H9 (cell line): ENCODE measurements at regions not wholly inside any gene's neighbourhood (a gene's known extent, or its start where the extent isn't known, plus 50 kb on each side); places are given as distances from the start of the nearest gene placed in this dataset.

Experiments used
- DNase-seq: peaks from one replicate; pipeline ENCODE4 v3.0.0-alpha.2; 2017
- H2AFZ ChIP-seq: one replicate; pipeline ENCODE4 v1.6.1; 2013; ENCODE audit warnings: mild to moderate bottlenecking, low read length, control low read depth, moderate library complexity
- H2AK5ac ChIP-seq: 2 replicates; pipeline ENCODE4 v1.6.1; 2013; ENCODE audit warnings: low read length, control low read depth, mixed read lengths; ENCODE audit not compliant: insufficient read length
- H2BK120ac ChIP-seq: one replicate; pipeline ENCODE4 v1.6.1; 2013; ENCODE audit warnings: low read depth, mild to moderate bottlenecking, low read length, control low read depth, inconsistent platforms; ENCODE audit not compliant: poor library complexity, severe bottlenecking
- H2BK12ac ChIP-seq: 2 replicates; pipeline ENCODE4 v1.6.1; 2013; ENCODE audit warnings: low read length, control low read depth, mixed read lengths, low read depth; ENCODE audit not compliant: insufficient read length
- H2BK15ac ChIP-seq: 2 replicates; pipeline ENCODE4 v1.6.1; 2013; ENCODE audit warnings: low read depth, low read length, control low read depth
- H2BK20ac ChIP-seq: one replicate; pipeline ENCODE4 v1.6.1; 2013; ENCODE audit warnings: low read depth, mild to moderate bottlenecking, low read length, control low read depth, inconsistent platforms; ENCODE audit not compliant: poor library complexity, severe bottlenecking
- H2BK5ac ChIP-seq: 2 replicates; pipeline ENCODE4 v1.6.1; 2013; ENCODE audit warnings: low read length, control low read depth, mixed read lengths; ENCODE audit not compliant: insufficient read length
- H3K14ac ChIP-seq: 2 replicates; pipeline ENCODE4 v1.6.1; 2013; ENCODE audit warnings: low read length, control low read depth; ENCODE audit not compliant: insufficient read depth
- H3K18ac ChIP-seq: 2 replicates; pipeline ENCODE4 v1.6.1; 2013; ENCODE audit warnings: low read depth, mild to moderate bottlenecking, mixed read lengths, low read length, control low read depth; ENCODE audit not compliant: insufficient read length
- H3K23ac ChIP-seq: 2 replicates; pipeline ENCODE4 v1.6.1; 2013; ENCODE audit warnings: low read length, control low read depth, mixed read lengths, low read depth; ENCODE audit not compliant: insufficient read length
- H3K23me2 ChIP-seq: 2 replicates; pipeline ENCODE4 v1.6.1; 2013; ENCODE audit warnings: low read depth, mild to moderate bottlenecking, mixed read lengths, low read length, control low read depth; ENCODE audit not compliant: insufficient read length, poor library complexity, severe bottlenecking
- H3K27ac ChIP-seq: 2 replicates; pipeline ENCODE4 v1.5.1; 2013; ENCODE audit warnings: low read length, control low read depth, mixed read lengths, low read depth; ENCODE audit not compliant: insufficient read length
- H3K27me3 ChIP-seq: 2 replicates; pipeline ENCODE4 v1.6.1; 2013; ENCODE audit warnings: low read length, control low read depth, inconsistent platforms; ENCODE audit not compliant: insufficient read depth
- H3K4ac ChIP-seq: 2 replicates; pipeline ENCODE4 v1.6.1; 2013; ENCODE audit warnings: low read depth, mild to moderate bottlenecking, control low read depth, inconsistent platforms, low read length, moderate library complexity
- H3K4me1 ChIP-seq: 2 replicates; pipeline ENCODE4 v1.6.1; 2013; ENCODE audit warnings: low read length, control low read depth, inconsistent platforms; ENCODE audit not compliant: insufficient read depth
- H3K4me2 ChIP-seq: 2 replicates; pipeline ENCODE4 v1.6.1; 2013; ENCODE audit warnings: low read length, control low read depth, mixed read lengths; ENCODE audit not compliant: insufficient read length, insufficient read depth
- H3K56ac ChIP-seq: 2 replicates; pipeline ENCODE4 v1.6.1; 2013; ENCODE audit warnings: low read depth, mild to moderate bottlenecking, mixed read lengths, low read length, control low read depth; ENCODE audit not compliant: insufficient read length
- H3K79me1 ChIP-seq: 2 replicates; pipeline ENCODE4 v1.6.1; 2013; ENCODE audit warnings: low read depth, mild to moderate bottlenecking, moderate library complexity, low read length, control low read depth, inconsistent platforms; ENCODE audit not compliant: insufficient read depth, poor library complexity, severe bottlenecking
- H3K79me2 ChIP-seq: 2 replicates; pipeline ENCODE4 v1.6.1; 2013; ENCODE audit warnings: low read length, control low read depth, inconsistent platforms; ENCODE audit not compliant: insufficient read depth
- H3K9ac ChIP-seq: 2 replicates; pipeline ENCODE4 v1.6.1; 2013; ENCODE audit warnings: low read length, control low read depth, mixed read lengths; ENCODE audit not compliant: insufficient read length; ENCODE audit errors: extremely low read depth
- H3K9me3 ChIP-seq: one replicate; pipeline ENCODE4 v1.6.1; 2013; ENCODE audit warnings: low read depth, low read length, inconsistent platforms; ENCODE audit not compliant: control insufficient read depth
- H3T11ph ChIP-seq: one replicate; pipeline ENCODE4 v1.6.1; 2013; ENCODE audit warnings: mild to moderate bottlenecking, low read length, control low read depth, inconsistent platforms
- H4K20me1 ChIP-seq: one replicate; pipeline ENCODE4 v1.6.1; 2013; ENCODE audit not compliant: control insufficient read depth, insufficient read length, insufficient read depth
- H4K5ac ChIP-seq: 2 replicates; pipeline ENCODE4 v1.6.1; 2013; ENCODE audit warnings: low read depth, mild to moderate bottlenecking, mixed read lengths, low read length, control low read depth; ENCODE audit not compliant: insufficient read length
- H4K8ac ChIP-seq: replicated peaks from 2 replicates; pipeline ENCODE4 v1.6.1; 2013; ENCODE audit warnings: low read length, control low read depth, mixed read lengths, low read depth; ENCODE audit not compliant: insufficient read length
- H4K91ac ChIP-seq: 2 replicates; pipeline ENCODE4 v1.6.1; 2013; ENCODE audit warnings: low read depth, mild to moderate bottlenecking, moderate library complexity, mixed read lengths, low read length, control low read depth; ENCODE audit not compliant: insufficient read length
- H3K27ac Mint-ChIP-seq, 3 experiments: 2 replicates in 2 of 3; 3 replicates in 1 of 3; pipeline ENCODE4 v1.8.0; 2020 to 2021; ENCODE audit warnings: mixed read lengths in 3 of 3, mild to moderate bottlenecking in 1 of 3, moderate library complexity in 1 of 3
- H3K27me3 Mint-ChIP-seq: 2 replicates; pipeline ENCODE4 v1.8.0; 2021; ENCODE audit warnings: low read depth, mild to moderate bottlenecking, moderate library complexity, mixed read lengths
- H3K36me3 Mint-ChIP-seq, 3 experiments: 2 replicates in 2 of 3; 3 replicates in 1 of 3; pipeline ENCODE4 v1.8.0; 2020 to 2021; ENCODE audit warnings: low read depth in 3 of 3, mixed read lengths in 3 of 3; ENCODE audit not compliant: insufficient read depth in 1 of 3
- H3K4me1 Mint-ChIP-seq, 2 experiments: 2 replicates each; pipeline ENCODE4 v1.8.0; 2020; ENCODE audit warnings: mixed read lengths in 2 of 2
- H3K4me3 Mint-ChIP-seq, 2 experiments: 2 replicates in 1 of 2; 3 replicates in 1 of 2; pipeline ENCODE4 v1.8.0; 2020 to 2021; ENCODE audit warnings: mild to moderate bottlenecking in 2 of 2, mixed read lengths in 2 of 2, moderate library complexity in 1 of 2
- H3K9me3 Mint-ChIP-seq, 2 experiments: 2 replicates in 1 of 2; 3 replicates in 1 of 2; pipeline ENCODE4 v1.8.0; 2020; ENCODE audit warnings: mild to moderate bottlenecking in 2 of 2, mixed read lengths in 2 of 2, moderate library complexity in 1 of 2
- CTCF ChIP-seq: fragments of 200-600 bp; sonication (generic); conservative IDR thresholded peaks from 3 replicates; pipeline ENCODE4 v1.8.0; 2021; ENCODE audit warnings: antibody characterized with exemption, mild to moderate bottlenecking
- WGBS: extraction: QIAGEN DNeasy Blood & Tissue Kit; methylation state at CpG from one replicate; pipeline ENCODE4 v1.1.7; 2013; ENCODE audit warnings: missing lambda C conversion rate, low lambda C conversion rate, mixed read lengths; ENCODE audit not compliant: insufficient read length; ENCODE audit errors: extremely low coverage; 5-methylcytosine and 5-hydroxymethylcytosine counted together

GRCh38 chr4:168039593-168039992 lies 52.7 kb upstream of the ANXA10 start:
- Histone ChIP-seq H2BK120ac (no peak overlapping the region), H3K27me3 (no peaks in the 10 kb centered on the region), H3K56ac (no peak overlapping the region), H4K5ac (no peak overlapping the region), H2BK15ac (no peak overlapping the region), H3K79me2 (no peaks in the 10 kb centered on the region), H2BK5ac (no peak overlapping the region), H4K20me1 (no peaks in the 10 kb centered on the region), H3K27ac (no peak overlapping the region), H2BK12ac (no peak overlapping the region), H2AFZ (no peak overlapping the region), H3K18ac (no peak overlapping the region), H3K23ac (no peak overlapping the region), H2AK5ac (no peak overlapping the region), H4K8ac (no peak overlapping the region), H3K9ac (no peak overlapping the region), H3K23me2 (no peaks in the 10 kb centered on the region), H3T11ph (no peak overlapping the region), H3K79me1 (no peaks in the 10 kb centered on the region), H4K91ac (no peak overlapping the region), H3K14ac (no peak overlapping the region), H3K4ac (no peak overlapping the region), H3K4me2 (no peak overlapping the region), H3K9me3 (no peaks in the 10 kb centered on the region), H3K4me1 (no peaks in the 10 kb centered on the region), H2BK20ac (no peak overlapping the region)
- Mint-ChIP-seq H3K36me3 (no peaks in the 10 kb centered on the region), H3K27me3 (no peaks in the 10 kb centered on the region), H3K4me1 (no peaks in the 10 kb centered on the region), H3K4me3 (no peak overlapping the region), H3K9me3 (no peaks in the 10 kb centered on the region), H3K27ac (no peak overlapping the region)
- DNase-seq = no peak
- WGBS = no CpG with 5 or more reads among the region's 1 CpG
- TF ChIP-seq CTCF = peak; percentile 25; the same call in 2 of the 3 replicates
